HG03196 (cell line): ENCODE measurements at regions not wholly inside any gene's neighbourhood (a gene's known extent, or its start where the extent isn't known, plus 50 kb on each side); places are given as distances from the start of the nearest gene placed in this dataset.

Source experiments
- ATAC-seq: cut with Tn5 transposase; IDR thresholded peaks from one replicate; pipeline ENCODE4 v1.9.1; 2021; ENCODE audit not compliant: unreplicated experiment

DNA sequence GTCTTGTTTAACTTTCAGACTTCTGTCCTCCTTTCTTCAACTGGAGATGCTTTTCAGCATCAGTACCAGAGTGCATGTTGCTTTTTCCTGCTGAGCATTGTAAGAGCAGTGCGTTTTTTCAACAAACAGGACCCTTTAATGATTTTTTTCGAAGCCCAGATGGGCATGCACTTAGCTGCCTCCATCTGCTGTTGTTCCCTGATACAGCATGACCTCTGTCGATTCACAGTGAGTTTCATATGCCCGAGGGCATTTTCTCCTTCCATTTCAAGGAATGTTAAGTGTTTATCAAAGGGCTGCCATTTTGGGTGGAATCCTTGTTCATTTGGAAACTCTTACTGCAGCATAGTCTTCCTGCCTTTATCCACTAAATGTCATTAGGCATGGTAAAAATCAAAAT is 428.6 kb downstream of the DTHD1 start:
- no peak for ATAC-seq

DNA sequence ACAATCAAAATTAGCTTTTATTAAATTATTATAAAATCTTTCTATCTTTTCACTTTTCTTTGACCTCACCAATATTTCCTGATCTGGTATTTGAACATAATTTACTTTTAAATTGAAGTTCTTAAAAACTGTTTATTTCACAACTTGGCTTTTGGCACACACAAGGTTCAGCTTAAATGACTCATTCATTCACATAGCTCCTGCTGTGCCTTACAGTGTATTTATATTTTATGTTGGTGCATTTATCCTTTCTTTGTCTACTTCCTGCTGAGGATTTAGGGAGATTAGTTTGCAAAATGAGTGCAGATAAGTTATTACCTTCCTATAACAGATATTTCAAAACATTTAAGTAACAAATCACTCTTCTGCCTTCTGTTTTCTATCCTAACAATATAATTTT is 430.6 kb downstream of the DTHD1 start:
- ATAC-seq, result no peak

DNA sequence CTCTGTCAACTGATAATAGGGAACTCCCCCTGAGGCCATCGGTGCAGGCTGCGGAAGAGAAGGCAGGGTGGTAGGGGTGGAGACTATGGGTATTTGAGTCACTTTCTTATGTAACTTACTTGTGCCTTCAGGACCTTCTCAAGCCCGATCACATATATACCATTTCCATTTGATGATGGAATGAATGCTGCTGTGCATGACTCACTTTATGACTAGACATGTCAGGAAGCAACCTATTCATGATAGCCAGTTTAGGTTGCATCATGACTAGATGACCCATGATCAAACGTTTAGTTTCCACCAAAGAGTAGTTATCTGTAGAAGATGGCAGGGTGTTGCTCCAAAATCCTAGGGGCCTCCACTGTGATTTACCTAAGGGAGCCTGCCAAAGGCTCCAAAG is 435.5 kb downstream of the DTHD1 start:
- no peak for ATAC-seq

DNA sequence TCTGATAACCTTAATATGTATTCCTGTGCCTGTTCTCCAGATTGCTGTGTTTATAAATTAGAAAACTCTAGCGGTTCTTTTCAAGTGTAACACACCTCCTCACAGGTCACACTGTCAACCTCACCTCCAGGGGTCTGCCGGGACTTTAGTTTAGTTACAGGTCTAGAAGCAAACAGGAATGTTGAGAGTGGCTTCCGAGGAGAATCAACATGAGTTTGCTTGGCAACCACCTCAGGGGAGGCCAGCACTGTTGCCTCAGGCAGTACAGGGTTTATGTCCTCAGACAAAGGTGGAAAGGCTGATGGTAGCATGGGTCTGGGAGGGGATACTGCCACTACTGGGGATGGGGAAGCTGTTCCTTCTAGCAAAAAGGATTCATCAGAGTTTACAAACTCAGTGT is 438.0 kb downstream of the DTHD1 start:
- no peak for ATAC-seq

DNA sequence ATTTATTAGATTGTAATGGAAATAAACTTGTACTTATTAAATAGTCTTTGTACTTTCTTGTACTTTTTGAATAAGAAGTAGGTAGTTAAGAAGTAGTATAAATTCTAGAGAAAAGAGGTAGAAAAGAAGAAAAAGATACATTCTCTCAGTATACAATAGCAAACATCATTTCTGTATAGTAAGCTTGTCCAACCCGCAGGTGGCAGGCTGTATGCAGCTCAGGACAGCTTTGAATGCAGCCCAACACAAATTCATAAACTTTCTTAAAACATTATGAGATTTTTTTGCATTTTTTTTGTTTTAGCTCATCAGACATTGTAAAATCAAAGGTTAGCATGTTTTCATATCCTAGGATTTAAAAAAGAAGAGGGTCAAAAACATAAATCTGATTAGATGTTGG is 441.6 kb downstream of the DTHD1 start:
- ATAC-seq, result no peak

DNA sequence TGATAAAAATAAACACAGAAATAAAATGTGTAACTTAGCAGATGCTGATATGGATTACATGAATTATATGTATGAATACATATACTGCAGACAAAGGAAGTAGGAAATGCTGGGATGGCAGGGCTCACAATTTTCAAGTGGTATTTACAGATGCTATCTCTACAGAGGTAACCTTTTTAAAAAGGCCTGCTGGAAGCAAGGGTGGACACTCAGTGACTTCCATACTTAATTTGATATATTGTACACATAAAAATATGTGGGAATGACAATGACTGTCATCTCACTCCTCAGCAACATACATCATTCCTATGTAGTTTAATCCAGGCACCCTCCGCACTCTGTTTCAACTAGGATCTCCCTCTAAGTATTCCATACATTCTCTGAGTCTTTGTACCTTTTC is 452.9 kb downstream of the DTHD1 start:
- no peak for ATAC-seq

DNA sequence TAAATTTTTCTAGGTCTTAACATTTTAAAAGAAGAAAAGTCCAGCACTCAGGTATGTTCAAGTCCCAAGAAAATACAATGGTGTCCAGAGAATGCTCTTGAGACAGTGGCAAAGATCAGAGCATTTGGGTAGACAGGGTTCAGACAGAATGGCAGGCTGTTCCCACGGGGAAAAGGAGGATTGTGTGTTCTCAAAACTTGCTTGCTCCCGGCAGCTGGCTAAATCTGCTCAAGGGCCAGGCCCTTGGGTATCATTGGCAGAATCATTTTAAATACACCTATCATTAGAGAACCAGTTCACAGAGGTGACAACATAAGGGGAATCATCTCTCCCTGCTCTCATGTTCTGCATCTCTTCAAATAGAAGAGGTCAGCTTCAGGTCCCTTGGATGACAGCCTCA is 456.3 kb downstream of the DTHD1 start:
- no peak for ATAC-seq

DNA sequence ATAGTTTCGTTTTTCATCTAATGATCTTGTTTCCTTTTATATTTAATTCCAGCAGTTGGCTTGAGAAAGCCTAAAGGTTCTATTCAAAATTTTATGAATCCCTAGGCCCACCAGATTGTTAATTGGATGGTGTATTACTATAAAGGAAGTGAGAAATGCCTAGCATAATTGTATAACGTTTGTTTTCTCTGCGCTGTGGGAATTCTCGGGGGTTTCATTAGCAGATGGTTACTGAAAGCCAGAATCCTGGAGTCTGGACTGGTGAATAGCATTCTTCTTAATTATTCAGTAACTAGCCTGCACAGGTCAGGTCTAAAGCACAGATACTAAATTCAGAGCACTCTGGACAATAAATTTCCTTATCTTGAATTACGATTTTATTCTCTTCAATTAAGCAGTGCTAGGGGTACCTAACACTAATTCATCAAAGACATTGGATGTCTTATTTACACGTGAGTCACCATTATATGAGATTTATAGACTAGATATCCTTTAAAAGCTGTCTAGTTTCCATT is 459.4 kb downstream of the DTHD1 start:
- no peak for ATAC-seq

DNA sequence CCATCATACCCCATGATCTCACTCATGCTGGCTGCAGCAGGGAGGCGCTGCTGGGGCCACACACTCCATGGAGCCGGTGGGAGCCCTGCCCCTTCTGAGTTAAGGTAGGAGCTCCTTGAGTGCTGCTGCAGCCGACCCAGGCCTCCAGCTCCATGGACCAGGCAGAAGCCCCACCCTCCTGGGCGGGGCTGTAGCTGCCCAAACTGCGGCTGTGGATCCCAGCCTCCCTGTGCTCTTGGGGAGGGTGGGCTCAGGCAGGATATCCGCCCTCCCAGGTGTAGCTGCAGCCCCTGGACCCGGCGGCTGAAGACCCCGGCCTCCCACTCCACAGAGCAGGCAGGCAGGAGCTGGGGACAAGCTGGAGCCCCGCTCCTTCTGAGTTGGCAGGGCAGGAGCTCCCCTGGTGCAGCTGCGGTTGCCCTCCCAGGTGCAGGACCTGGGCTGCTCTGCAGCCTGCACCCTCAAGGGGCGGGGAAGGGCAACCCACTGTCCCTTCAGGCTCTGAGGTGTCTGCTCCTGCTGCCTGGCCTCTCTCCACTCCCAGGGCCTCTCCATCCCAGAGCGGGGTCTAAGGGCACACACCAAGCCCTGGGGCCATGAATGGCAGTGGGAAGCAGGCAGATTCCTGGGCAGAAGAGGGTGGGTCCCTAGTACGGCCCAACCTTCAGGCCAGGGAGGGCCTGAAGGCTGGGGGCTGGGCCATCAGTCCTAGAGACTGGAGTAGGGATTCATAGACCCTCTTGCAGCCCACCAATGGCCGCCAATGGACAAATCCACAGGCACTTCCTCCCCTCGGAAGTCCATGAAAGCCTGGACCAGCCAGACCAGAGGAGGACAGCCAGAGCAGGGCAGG is 466.1 kb downstream of the DTHD1 start:
- no peak for ATAC-seq

DNA sequence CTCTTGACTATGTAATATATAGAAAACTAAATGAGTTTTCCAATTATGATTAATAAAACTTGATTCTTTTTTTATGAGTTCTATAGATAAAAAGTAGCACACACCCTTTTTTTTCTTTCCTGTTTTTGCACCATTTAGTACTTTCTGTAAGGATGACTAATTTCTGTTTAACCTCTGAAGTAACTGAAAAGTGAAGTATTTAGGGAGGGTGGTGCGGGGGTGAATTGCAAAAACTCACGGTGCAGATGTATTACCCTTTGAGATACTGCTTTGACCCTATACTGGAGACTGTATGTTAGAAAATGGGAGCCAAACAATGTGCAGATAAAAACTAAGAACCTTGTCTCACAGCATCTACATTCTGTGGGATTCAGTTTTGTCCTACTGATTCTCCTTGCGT is 471.6 kb downstream of the DTHD1 start:
- ATAC-seq, result no peak

DNA sequence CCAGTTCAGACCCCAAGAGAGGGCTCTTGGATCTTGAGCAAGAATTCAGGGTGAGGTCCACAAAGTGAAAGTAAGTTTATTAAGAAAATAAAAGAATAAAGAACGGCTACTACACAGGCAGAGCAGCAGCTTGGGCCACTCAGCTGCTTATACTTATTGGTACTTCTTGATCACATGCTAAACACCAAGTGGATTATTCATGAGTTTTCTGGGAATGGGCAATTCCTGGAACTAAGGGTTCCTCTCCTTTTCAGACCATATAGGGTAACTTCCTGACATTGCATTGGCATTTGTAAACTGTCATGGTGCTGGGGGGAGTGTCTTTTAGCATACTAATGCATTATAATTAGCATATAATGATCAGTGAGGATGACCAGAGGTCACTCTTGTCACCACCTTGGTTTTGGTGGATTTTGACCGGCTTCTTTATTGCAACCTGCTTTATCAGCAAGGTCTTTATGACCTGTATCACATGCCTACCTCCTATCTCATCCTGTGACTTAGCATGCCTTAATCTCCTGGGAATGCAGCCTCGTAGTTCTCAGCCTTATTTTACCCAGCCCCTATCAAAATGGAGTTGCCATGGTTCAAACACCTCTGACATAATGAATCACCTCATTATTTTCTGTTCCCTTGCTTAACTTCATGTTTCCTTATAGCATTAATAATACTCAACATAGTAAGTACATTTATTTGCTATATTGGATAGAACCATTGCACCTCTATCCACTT is 476.3 kb downstream of the DTHD1 start:
- no peak for ATAC-seq

DNA sequence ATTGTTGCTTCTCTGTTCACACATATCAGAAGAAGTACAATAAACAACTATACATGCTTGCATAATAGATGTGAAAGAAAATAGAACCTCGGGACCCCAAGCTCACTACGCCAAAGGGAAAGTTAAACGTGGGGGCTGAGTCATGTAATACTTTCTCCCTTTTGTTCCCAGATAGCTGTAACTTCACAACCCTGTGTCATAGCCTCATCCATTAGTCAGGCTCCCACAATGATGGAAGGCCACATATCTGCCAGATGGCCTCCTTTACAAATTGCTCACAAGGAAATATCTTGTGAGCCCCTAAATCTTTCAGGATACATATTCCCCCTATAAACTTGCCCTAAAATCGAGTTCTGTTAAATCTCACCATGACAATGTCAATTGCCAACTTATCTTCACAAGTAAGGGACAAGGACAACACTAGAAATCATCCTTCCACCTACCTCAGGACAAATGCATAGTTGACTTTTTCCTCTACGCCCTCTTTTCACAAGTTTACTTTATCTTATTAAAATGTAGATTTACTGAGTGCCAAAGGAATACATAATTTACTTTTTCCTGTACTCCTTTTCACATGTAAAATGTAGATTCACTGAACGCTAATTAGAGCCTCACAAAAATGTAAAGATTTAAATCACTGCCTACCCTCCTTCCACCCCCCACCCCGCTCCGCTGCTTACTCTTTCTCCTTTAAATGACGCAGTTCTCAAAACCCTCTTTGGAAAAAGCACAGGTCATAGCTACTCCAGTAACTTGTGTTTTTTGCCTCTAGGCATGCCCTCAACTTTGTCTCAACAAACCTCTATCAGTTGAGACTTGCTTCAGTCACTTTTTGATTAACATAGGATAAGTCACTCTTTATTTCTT is 477.1 kb downstream of the DTHD1 start:
- ATAC-seq, result no peak

DNA sequence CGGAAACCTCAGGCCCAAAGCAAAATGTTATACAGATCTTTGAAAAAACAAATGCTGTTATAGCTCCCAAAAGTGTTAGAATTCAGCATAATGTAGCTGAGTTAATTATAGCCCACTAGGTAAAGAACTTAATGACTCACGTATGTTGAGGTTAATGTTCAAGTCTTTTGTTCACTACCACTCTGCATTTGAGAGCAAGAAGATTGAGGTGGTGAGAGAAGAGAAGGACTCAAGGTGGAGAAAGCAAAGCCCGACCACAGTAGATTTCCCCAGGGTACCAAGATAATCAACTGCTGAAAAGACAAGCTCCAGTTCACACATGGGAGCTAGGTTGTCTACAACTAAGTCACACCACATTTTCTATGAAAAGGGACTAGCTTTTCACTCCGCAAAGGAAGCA is 480.2 kb downstream of the DTHD1 start:
- no peak for ATAC-seq

DNA sequence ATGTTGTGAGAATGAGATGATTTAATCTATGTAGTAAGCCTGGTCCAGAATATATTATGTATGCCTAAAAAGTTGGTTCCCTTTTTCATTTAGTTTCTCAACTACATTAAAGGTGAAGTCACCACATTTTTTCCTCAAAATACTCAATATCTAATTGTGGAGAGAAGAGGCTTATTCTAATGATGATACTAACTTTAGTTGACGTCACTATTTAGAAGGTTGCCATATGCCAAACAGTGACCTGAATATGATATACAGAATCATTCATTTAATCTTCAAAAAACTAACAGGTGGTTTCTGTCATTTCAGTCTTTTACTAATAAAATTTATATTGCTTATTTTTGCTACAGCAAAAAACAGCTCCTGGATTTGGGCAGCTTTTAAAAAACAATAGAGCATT is 480.7 kb upstream of the NWD2 start:
- ATAC-seq, result no peak

DNA sequence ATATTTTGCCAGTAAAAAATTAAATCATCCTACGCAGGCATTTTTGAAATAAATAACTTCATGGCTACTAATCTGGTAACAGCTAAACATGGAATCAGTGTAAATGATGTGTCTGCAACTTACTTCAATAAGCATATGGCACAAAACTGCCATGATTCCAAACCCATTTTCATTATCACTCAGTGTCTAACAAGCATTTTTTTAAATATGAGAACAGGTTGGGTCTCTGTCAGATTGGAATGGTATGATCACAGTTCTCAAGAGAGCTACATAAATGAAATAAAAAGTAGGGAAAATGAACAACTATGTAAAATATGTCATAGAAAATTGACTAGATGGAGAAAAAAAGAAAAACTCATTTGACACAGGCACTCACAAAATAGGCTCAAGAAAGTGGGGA is 476.9 kb upstream of the NWD2 start:
- ATAC-seq, result no peak

DNA sequence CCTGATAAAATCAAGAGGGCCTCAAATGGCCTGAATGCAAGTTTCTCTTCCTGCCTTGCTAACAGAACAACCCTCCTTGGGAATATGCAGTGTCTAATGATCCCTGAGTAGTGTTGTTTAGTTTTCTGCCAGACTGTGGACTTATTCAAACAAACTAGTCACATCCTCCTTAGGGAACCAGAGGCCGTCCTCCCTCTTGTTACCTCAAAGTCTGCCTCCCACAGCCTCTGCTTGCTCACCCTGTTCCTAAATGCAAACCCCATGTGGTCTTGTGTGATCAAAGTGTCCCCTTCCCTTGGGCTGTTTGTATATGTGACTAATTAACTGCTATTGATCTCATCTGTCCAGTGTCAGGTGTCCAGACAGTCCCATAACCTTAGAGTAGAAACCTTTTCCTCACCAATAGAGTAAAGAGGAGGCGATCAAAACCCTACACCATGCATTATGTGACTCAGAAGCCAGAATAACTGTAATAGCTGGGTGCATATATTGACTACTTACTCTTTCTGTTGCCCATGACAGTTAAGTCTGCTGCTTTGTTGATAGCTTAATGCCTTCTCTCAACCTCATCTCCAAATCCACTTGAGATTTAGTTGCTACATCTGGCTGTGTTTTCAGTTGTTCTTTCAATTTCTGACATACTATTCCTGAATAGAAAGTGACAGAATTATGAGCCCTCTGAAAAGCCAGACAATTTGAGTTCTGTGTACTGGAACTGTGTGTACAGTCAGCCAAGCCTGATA is 473.0 kb upstream of the NWD2 start:
- ATAC-seq, result no peak

DNA sequence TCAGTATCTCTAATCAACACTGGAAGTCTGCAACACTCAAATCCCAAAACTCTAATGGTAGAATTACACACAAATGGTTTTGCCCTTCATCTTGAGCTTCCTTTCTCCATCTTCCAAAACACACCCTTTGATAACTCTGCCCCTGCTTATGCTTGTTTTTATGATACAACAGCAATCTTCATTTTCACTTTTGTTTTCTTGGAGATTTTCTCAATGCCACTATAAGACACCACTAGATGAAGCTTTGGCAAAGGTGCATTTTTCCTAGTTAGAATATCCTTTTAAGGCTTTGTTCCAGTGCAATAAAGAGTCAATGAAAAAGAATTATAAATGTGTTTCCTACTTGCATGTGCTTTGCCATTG is 472.4 kb upstream of the NWD2 start:
- ATAC-seq, result no peak

DNA sequence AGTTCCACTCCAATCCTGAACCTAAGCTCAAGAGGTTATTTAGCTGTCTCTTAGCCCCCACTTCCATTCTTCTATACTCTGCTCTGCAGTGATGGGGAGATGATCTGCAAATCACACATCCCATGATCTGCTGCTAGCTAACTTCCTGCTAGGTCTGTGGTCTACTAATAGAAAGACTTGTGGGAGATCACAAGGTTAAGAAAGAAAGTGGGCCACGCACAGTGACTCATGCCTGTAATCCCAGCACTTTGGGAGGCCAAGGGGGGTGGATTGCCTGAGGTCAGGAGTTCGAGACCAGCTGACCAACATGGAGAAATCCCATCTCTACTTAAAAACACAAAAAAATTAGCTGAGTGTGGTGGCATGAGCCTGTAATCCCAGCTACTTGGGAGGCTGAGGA is 471.1 kb upstream of the NWD2 start:
- ATAC-seq, result no peak

DNA sequence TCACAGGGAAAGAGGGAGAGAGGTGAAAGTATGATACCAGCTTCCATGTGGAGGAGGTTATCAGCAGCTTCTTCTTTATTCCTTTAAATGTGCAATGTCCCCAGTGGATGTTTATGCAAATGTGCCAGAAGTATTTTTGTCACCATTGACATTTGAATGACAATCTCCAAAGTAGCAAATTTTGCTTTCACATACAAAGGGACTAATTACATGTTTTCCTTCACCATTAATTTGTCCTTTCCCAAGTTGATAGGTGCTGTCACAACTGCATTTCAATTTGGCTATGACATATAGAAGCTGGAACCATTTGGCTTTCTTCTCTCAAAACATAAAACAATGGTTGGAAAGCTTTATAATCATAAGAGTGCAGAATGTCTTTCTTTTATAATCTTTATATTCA is 469.0 kb upstream of the NWD2 start:
- no peak for ATAC-seq

DNA sequence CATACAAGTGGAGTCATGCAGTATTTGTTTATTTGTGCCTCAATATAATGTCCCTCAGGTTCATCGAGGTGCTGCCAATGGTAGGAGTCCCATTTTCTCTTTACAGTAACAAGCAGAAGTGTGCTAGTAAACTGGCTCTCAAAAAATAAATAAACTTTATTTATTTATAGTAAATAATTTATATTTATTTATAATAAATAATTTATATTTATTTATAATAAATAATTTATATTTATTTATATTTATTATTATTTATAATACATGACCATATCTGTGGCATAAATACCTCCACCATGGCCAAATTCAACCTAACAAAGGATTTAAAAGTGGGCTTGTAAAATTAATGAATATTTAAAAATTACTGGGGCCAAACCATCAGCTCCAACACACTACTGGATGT is 464.9 kb upstream of the NWD2 start:
- no peak for ATAC-seq

DNA sequence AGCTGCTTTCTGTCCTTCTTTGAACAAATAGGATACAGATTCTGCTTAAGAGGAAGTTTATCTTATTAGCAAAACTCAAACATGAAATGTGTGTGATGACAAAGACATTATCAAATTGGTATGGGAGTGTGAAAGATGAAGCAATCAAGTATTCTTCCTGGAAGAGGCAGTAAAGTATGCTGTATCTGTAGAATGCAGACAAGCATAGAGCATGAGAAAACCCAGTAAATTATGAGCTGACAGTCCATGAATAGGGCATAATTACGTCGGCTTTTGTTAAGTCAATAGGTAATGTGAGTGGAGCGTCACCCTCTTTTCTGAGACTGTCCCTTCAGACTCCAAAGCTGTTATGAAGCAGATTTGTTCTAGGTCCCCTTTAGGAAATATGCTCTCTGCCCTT is 458.6 kb upstream of the NWD2 start:
- ATAC-seq, result no peak
